NCI-H1417 (cell line): ENCODE measurements at regions not wholly inside any gene's neighbourhood (a gene's known extent, or its start where the extent isn't known, plus 50 kb on each side); places are given as distances from the start of the nearest gene placed in this dataset.

Source experiments
- DNase-seq, 3 experiments: peaks; one replicate each; lab custom pipeline; 2025; lab: John Stamatoyannopoulos, UW

GRCh38 chr6:146489468-146490151 is 54.0 kb upstream of the RAB32 start:
- DNase-seq, result peak in 2 of 3 experiments; percentile 10 to 71
